GM12878 (cell line): ENCODE measurements at regions not wholly inside any gene's neighbourhood (a gene's known extent, or its start where the extent isn't known, plus 50 kb on each side); places are given as distances from the start of the nearest gene placed in this dataset.

Experiments
- BHLHE40 ChIP-seq, 2 experiments: fragments of 450-650 bp in 1 of 2; IDR thresholded peaks; 2 replicates each; pipeline ENCODE4 v1.6.1; 2011 to 2017; ENCODE audit warnings: low read depth in 2 of 2, borderline replicate concordance in 1 of 2, improper control_type of control experiment in 1 of 2, low read length in 1 of 2, mild to moderate bottlenecking in 1 of 2
- CHD2 ChIP-seq: IDR thresholded peaks from 2 replicates; pipeline ENCODE4 v1.6.1; 2011; ENCODE audit warnings: low read depth, low read length, improper control_type of control experiment, borderline replicate concordance
- EGR1 ChIP-seq, 2 experiments: IDR thresholded peaks; 1 replicate in 1 of 2; 2 replicates in 1 of 2; pipeline ENCODE4 v1.6.1; 2011 to 2012; ENCODE audit warnings: low read depth in 2 of 2, low read length in 2 of 2, borderline replicate concordance in 1 of 2, mild to moderate bottlenecking in 1 of 2, moderate library complexity in 1 of 2
- IKZF2 ChIP-seq, 2 experiments: fragments of 450-650 bp; IDR thresholded peaks; 2 replicates each; pipeline ENCODE4 v1.6.1; 2017; ENCODE audit warnings: mild to moderate bottlenecking in 2 of 2, moderate library complexity in 2 of 2
- IRF5 ChIP-seq: fragments of 450-650 bp; IDR thresholded peaks from 2 replicates; pipeline ENCODE4 v1.6.1; 2017; ENCODE audit warnings: borderline replicate concordance
- TF ChIP-seq, protein P1 (sequence below): fragments of 450-650 bp; IDR thresholded peaks from 2 replicates; pipeline ENCODE4 v1.6.1; 2016; ENCODE audit warnings: mild to moderate bottlenecking
- TF ChIP-seq, protein P2 (sequence below): IDR thresholded peaks from 2 replicates; pipeline ENCODE4 v1.6.1; 2012; ENCODE audit warnings: low read depth, low read length, improper control_type of control experiment
- TF ChIP-seq, protein P3 (sequence below): fragments of 450-650 bp; IDR thresholded peaks from 2 replicates; pipeline ENCODE4 v1.6.1; 2017; ENCODE audit warnings: mild to moderate bottlenecking

- TF ChIP-seq, protein P1, sequence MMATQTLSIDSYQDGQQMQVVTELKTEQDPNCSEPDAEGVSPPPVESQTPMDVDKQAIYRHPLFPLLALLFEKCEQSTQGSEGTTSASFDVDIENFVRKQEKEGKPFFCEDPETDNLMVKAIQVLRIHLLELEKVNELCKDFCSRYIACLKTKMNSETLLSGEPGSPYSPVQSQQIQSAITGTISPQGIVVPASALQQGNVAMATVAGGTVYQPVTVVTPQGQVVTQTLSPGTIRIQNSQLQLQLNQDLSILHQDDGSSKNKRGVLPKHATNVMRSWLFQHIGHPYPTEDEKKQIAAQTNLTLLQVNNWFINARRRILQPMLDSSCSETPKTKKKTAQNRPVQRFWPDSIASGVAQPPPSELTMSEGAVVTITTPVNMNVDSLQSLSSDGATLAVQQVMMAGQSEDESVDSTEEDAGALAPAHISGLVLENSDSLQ = 0 out of 2 replicates have a peak, but pooled peaks have one; percentile 20
- TF ChIP-seq IRF5 (no peak), EGR1 (IDR thresholded peaks at IDR 0.05; ENCODE audit: borderline replicate concordance in 1 of 2, low read depth in 2 of 2, low read length in 2 of 2) (no peak), IKZF2 (IDR thresholded peaks at IDR 0.05) (no peak), CHD2 (no peak), BHLHE40 (IDR thresholded peaks at IDR 0.05; ENCODE audit: borderline replicate concordance in 1 of 2, low read depth in 2 of 2, low read length in 1 of 2) (0 out of 4 replicates have a peak, but pooled peaks have one; percentile 19 to 26)
- TF ChIP-seq, protein P2, sequence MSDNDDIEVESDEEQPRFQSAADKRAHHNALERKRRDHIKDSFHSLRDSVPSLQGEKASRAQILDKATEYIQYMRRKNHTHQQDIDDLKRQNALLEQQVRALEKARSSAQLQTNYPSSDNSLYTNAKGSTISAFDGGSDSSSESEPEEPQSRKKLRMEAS = no peak
- TF ChIP-seq, protein P3, sequence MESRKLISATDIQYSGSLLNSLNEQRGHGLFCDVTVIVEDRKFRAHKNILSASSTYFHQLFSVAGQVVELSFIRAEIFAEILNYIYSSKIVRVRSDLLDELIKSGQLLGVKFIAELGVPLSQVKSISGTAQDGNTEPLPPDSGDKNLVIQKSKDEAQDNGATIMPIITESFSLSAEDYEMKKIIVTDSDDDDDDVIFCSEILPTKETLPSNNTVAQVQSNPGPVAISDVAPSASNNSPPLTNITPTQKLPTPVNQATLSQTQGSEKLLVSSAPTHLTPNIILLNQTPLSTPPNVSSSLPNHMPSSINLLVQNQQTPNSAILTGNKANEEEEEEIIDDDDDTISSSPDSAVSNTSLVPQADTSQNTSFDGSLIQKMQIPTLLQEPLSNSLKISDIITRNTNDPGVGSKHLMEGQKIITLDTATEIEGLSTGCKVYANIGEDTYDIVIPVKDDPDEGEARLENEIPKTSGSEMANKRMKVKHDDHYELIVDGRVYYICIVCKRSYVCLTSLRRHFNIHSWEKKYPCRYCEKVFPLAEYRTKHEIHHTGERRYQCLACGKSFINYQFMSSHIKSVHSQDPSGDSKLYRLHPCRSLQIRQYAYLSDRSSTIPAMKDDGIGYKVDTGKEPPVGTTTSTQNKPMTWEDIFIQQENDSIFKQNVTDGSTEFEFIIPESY = no peak
- TF ChIP-seq, all 136 proteins: peak for 7
These were observed 60.4 kb upstream of the GAREM1 start (continued) for GRCh38 chr18:32530947-32531651.
